GM23338 (cell line): ENCODE measurements at regions not wholly inside any gene's neighbourhood (a gene's known extent, or its start where the extent isn't known, plus 50 kb on each side); places are given as distances from the start of the nearest gene placed in this dataset.

Experiments used
- ATAC-seq: fragments of 200-7000 bp; cut with Tn5 transposase; 3 replicates; pipeline ENCODE4 v1.9.1; 2020
- DNase-seq: peaks from one replicate; pipeline ENCODE4 v3.0.0-alpha.2; 2015; ENCODE audit warnings: low spot score
- H2AFZ ChIP-seq: fragments of 200-600 bp; sonication (generic); 2 replicates; pipeline ENCODE4 v1.8.0; 2016; ENCODE audit warnings: antibody characterized with exemption, mild to moderate bottlenecking, moderate library complexity
- H3F3A ChIP-seq: fragments of 200-600 bp; sonication (generic); replicated peaks from 2 replicates; pipeline ENCODE4 v1.8.0; 2017; ENCODE audit warnings: antibody characterized with exemption, mixed run types, low read depth
- H3K27ac ChIP-seq: fragments of 200-600 bp; sonication (generic); 2 replicates; pipeline ENCODE4 v1.6.1; 2016; ENCODE audit warnings: low read depth
- H3K27me3 ChIP-seq: fragments of 200-600 bp; sonication (generic); 2 replicates; pipeline ENCODE4 v1.8.0; 2016; ENCODE audit warnings: mild to moderate bottlenecking, mixed run types, moderate library complexity; ENCODE audit not compliant: insufficient read depth
- H3K36me3 ChIP-seq: fragments of 200-600 bp; sonication (generic); 2 replicates; pipeline ENCODE4 v1.8.0; 2016; ENCODE audit warnings: mild to moderate bottlenecking; ENCODE audit not compliant: insufficient read depth
- H3K4me1 ChIP-seq: fragments of 200-600 bp; sonication (generic); 2 replicates; pipeline ENCODE4 v1.8.0; 2016; ENCODE audit warnings: mild to moderate bottlenecking, moderate library complexity; ENCODE audit not compliant: insufficient read depth
- H3K4me2 ChIP-seq: fragments of 200-600 bp; sonication (generic); 2 replicates; pipeline ENCODE4 v1.7.1; 2017; ENCODE audit warnings: mixed run types
- H3K4me3 ChIP-seq: fragments of 200-600 bp; sonication (generic); 2 replicates; pipeline ENCODE4 v1.6.1; 2016; ENCODE audit warnings: mixed run types
- H3K79me2 ChIP-seq: fragments of 200-600 bp; sonication (generic); replicated peaks from 2 replicates; pipeline ENCODE4 v1.8.0; 2017; ENCODE audit warnings: mild to moderate bottlenecking; ENCODE audit not compliant: insufficient read depth
- H3K9me2 ChIP-seq: fragments of 200-600 bp; sonication (generic); 2 replicates; pipeline ENCODE4 v1.8.0; 2017; ENCODE audit not compliant: insufficient read depth
- H4K20me1 ChIP-seq: fragments of 200-600 bp; sonication (generic); replicated peaks from 2 replicates; pipeline ENCODE4 v1.8.0; 2017; ENCODE audit warnings: mild to moderate bottlenecking; ENCODE audit not compliant: insufficient read depth
- H3K27ac Mint-ChIP-seq: 2 replicates; pipeline ENCODE4 v1.8.0; 2020; ENCODE audit warnings: inconsistent platforms, mild to moderate bottlenecking, moderate library complexity, mixed read lengths
- H3K27me3 Mint-ChIP-seq: 3 replicates; pipeline ENCODE4 v1.8.0; 2022; ENCODE audit warnings: low read depth, mild to moderate bottlenecking, moderate library complexity, mixed read lengths, inconsistent platforms; ENCODE audit not compliant: insufficient read depth, poor library complexity
- H3K36me3 Mint-ChIP-seq: 3 replicates; pipeline ENCODE4 v1.8.0; 2021; ENCODE audit warnings: low read depth, mild to moderate bottlenecking, inconsistent platforms, moderate library complexity, mixed read lengths
- H3K4me1 Mint-ChIP-seq: 3 replicates; pipeline ENCODE4 v1.8.0; 2020; ENCODE audit warnings: mild to moderate bottlenecking, inconsistent platforms, mixed read lengths
- H3K4me3 Mint-ChIP-seq: 3 replicates; pipeline ENCODE4 v1.8.0; 2021; ENCODE audit warnings: moderate library complexity, mild to moderate bottlenecking, inconsistent platforms, mixed read lengths
- H3K9me3 Mint-ChIP-seq: 3 replicates; pipeline ENCODE4 v1.8.0; 2020; ENCODE audit warnings: moderate library complexity, mild to moderate bottlenecking, inconsistent platforms, mixed read lengths
- CREB1 ChIP-seq: fragments of 250-450 bp; sonication (Bioruptor Pico); IDR thresholded peaks from 2 replicates; pipeline ENCODE4 v1.5.0; 2020; ENCODE audit warnings: low read depth, mild to moderate bottlenecking, moderate library complexity
- CTCF ChIP-seq, 2 experiments: fragments of 200-600 bp in 1 of 2; sonication (generic) in 1 of 2; conservative IDR thresholded peaks; 2 replicates each; pipeline versions ENCODE4 v1.5.1 to v1.6.1; 2016 to 2017; ENCODE audit warnings: antibody characterized with exemption in 2 of 2, low read depth in 2 of 2, mild to moderate bottlenecking in 2 of 2, moderate library complexity in 1 of 2
- ETS1 ChIP-seq: IDR thresholded peaks from 2 replicates; pipeline ENCODE4 v1.6.1; 2016; ENCODE audit warnings: antibody characterized with exemption
- EZH2 ChIP-seq: fragments of 200-600 bp; sonication (generic); IDR thresholded peaks from one replicate; pipeline ENCODE4 v1.8.0; 2017; ENCODE audit warnings: antibody characterized with exemption, mild to moderate bottlenecking, low read depth; ENCODE audit not compliant: unreplicated experiment
- EZH2phosphoT487 ChIP-seq: fragments of 200-600 bp; sonication (generic); IDR thresholded peaks from one replicate; pipeline ENCODE4 v1.8.1; 2018; ENCODE audit warnings: antibody characterized with exemption; ENCODE audit not compliant: unreplicated experiment
- JUNB ChIP-seq: IDR thresholded peaks from one replicate; pipeline ENCODE4 v1.6.1; 2016; ENCODE audit warnings: antibody characterized with exemption; ENCODE audit not compliant: unreplicated experiment
- NANOG ChIP-seq: IDR thresholded peaks from 2 replicates; pipeline ENCODE4 v1.6.1; 2016; ENCODE audit warnings: antibody characterized with exemption, borderline replicate concordance
- POLR2AphosphoS5 ChIP-seq: IDR thresholded peaks from 2 replicates; pipeline ENCODE4 v1.6.1; 2016; ENCODE audit warnings: antibody characterized with exemption, low read depth
- STAT1 ChIP-seq: IDR thresholded peaks from one replicate; pipeline ENCODE4 v1.6.1; 2016; ENCODE audit warnings: antibody characterized with exemption; ENCODE audit not compliant: unreplicated experiment
- ZNF114 ChIP-seq: fragments of 250-450 bp; sonication (Bioruptor Pico); IDR thresholded peaks from 2 replicates; pipeline ENCODE4 v1.5.0; 2020; ENCODE audit warnings: mild to moderate bottlenecking, moderate library complexity
- ZNF331 ChIP-seq: fragments of 250-450 bp; sonication (Bioruptor Pico); IDR thresholded peaks from 2 replicates; pipeline ENCODE4 v1.5.0; 2020; ENCODE audit warnings: low read depth, mild to moderate bottlenecking, moderate library complexity
- TF ChIP-seq, protein P1 (sequence below): fragments of 250-450 bp; sonication (Bioruptor Pico); IDR thresholded peaks from 2 replicates; pipeline ENCODE4 v1.5.0; 2020; ENCODE audit warnings: mild to moderate bottlenecking, moderate library complexity
- TF ChIP-seq, protein P2 (sequence below): IDR thresholded peaks from one replicate; pipeline ENCODE4 v1.6.1; 2018; ENCODE audit warnings: antibody characterized with exemption; ENCODE audit not compliant: unreplicated experiment

GRCh38 chr2:4073026-4073569 is 369.7 kb downstream of the DCDC2C start:
- Histone ChIP-seq H4K20me1 (no peaks in the 10 kb centered on the region), H3K36me3 (no peaks in the 10 kb centered on the region), H3K27ac (no peak overlapping the region), H3K4me2 (no peak overlapping the region), H3F3A (no peaks in the 10 kb centered on the region), H2AFZ (no peak overlapping the region), H3K27me3 (no peaks in the 10 kb centered on the region), H3K4me1 (no peaks in the 10 kb centered on the region), H3K79me2 (no peaks in the 10 kb centered on the region), H3K9me2 (no peaks in the 10 kb centered on the region), H3K4me3 (no peak overlapping the region)
- no peaks in the 10 kb centered on the region for H3K4me1 Mint-ChIP-seq
- no peak overlapping the region for H3K27ac Mint-ChIP-seq
- TF ChIP-seq CTCF (conservative IDR thresholded peaks at IDR 0.05; ENCODE audit: low read depth in 2 of 2) (no peak), STAT1 (no peak), CREB1 (CRISPR knock-in tag) (no peak), EZH2 (no peak), ETS1 (no peak), EZH2phosphoT487 (no peak), JUNB (no peak), POLR2AphosphoS5 (no peak), ZNF331 (no peak), NANOG (no peak), ZNF114 (CRISPR knock-in tag) (no peak)
- TF ChIP-seq, protein P1, sequence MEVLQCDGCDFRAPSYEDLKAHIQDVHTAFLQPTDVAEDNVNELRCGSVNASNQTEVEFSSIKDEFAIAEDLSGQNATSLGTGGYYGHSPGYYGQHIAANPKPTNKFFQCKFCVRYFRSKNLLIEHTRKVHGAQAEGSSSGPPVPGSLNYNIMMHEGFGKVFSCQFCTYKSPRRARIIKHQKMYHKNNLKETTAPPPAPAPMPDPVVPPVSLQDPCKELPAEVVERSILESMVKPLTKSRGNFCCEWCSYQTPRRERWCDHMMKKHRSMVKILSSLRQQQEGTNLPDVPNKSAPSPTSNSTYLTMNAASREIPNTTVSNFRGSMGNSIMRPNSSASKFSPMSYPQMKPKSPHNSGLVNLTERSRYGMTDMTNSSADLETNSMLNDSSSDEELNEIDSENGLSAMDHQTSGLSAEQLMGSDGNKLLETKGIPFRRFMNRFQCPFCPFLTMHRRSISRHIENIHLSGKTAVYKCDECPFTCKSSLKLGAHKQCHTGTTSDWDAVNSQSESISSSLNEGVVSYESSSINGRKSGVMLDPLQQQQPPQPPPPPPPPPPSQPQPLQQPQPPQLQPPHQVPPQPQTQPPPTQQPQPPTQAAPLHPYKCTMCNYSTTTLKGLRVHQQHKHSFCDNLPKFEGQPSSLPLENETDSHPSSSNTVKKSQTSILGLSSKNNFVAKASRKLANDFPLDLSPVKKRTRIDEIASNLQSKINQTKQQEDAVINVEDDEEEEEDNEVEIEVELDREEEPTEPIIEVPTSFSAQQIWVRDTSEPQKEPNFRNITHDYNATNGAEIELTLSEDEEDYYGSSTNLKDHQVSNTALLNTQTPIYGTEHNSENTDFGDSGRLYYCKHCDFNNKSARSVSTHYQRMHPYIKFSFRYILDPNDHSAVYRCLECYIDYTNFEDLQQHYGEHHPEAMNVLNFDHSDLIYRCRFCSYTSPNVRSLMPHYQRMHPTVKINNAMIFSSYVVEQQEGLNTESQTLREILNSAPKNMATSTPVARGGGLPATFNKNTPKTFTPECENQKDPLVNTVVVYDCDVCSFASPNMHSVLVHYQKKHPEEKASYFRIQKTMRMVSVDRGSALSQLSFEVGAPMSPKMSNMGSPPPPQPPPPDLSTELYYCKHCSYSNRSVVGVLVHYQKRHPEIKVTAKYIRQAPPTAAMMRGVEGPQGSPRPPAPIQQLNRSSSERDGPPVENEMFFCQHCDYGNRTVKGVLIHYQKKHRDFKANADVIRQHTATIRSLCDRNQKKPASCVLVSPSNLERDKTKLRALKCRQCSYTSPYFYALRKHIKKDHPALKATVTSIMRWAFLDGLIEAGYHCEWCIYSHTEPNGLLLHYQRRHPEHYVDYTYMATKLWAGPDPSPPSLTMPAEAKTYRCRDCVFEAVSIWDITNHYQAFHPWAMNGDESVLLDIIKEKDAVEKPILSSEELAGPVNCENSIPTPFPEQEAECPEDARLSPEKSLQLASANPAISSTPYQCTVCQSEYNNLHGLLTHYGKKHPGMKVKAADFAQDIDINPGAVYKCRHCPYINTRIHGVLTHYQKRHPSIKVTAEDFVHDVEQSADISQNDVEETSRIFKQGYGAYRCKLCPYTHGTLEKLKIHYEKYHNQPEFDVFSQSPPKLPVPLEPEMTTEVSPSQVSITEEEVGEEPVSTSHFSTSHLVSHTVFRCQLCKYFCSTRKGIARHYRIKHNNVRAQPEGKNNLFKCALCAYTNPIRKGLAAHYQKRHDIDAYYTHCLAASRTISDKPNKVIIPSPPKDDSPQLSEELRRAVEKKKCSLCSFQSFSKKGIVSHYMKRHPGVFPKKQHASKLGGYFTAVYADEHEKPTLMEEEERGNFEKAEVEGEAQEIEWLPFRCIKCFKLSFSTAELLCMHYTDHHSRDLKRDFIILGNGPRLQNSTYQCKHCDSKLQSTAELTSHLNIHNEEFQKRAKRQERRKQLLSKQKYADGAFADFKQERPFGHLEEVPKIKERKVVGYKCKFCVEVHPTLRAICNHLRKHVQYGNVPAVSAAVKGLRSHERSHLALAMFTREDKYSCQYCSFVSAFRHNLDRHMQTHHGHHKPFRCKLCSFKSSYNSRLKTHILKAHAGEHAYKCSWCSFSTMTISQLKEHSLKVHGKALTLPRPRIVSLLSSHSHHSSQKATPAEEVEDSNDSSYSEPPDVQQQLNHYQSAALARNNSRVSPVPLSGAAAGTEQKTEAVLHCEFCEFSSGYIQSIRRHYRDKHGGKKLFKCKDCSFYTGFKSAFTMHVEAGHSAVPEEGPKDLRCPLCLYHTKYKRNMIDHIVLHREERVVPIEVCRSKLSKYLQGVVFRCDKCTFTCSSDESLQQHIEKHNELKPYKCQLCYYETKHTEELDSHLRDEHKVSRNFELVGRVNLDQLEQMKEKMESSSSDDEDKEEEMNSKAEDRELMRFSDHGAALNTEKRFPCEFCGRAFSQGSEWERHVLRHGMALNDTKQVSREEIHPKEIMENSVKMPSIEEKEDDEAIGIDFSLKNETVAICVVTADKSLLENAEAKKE = no peak
- TF ChIP-seq, protein P2, sequence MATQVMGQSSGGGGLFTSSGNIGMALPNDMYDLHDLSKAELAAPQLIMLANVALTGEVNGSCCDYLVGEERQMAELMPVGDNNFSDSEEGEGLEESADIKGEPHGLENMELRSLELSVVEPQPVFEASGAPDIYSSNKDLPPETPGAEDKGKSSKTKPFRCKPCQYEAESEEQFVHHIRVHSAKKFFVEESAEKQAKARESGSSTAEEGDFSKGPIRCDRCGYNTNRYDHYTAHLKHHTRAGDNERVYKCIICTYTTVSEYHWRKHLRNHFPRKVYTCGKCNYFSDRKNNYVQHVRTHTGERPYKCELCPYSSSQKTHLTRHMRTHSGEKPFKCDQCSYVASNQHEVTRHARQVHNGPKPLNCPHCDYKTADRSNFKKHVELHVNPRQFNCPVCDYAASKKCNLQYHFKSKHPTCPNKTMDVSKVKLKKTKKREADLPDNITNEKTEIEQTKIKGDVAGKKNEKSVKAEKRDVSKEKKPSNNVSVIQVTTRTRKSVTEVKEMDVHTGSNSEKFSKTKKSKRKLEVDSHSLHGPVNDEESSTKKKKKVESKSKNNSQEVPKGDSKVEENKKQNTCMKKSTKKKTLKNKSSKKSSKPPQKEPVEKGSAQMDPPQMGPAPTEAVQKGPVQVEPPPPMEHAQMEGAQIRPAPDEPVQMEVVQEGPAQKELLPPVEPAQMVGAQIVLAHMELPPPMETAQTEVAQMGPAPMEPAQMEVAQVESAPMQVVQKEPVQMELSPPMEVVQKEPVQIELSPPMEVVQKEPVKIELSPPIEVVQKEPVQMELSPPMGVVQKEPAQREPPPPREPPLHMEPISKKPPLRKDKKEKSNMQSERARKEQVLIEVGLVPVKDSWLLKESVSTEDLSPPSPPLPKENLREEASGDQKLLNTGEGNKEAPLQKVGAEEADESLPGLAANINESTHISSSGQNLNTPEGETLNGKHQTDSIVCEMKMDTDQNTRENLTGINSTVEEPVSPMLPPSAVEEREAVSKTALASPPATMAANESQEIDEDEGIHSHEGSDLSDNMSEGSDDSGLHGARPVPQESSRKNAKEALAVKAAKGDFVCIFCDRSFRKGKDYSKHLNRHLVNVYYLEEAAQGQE = no peak
- no peaks in the 10 kb centered on the region for H3K27me3 Mint-ChIP-seq
- H3K36me3 Mint-ChIP-seq = peaks cover 6% of the 10 kb centered on the region; the same call in 1 of the 3 replicates
- no peak for DNase-seq
- no peak overlapping the region for H3K4me3 Mint-ChIP-seq
- no peak for ATAC-seq
- peaks cover 72% of the 10 kb centered on the region for H3K9me3 Mint-ChIP-seq
